Femur (tissue), 1 donor: ENCODE measurements at regions not wholly inside any gene's neighbourhood (a gene's known extent, or its start where the extent isn't known, plus 50 kb on each side); places are given as distances from the start of the nearest gene placed in this dataset.
"Not testable (repeated sequence)": the region's sequence is repeated elsewhere in the genome, so short reads cannot be mapped to it uniquely, and the experiment has no call there.

Experiments
- DNase-seq: peaks from one replicate; pipeline ENCODE4 v3.0.0-alpha.2; 2017

- DNase-seq, result no peak
Measured at GRCh38 chr14:85010186-85010585, 519.8 kb upstream of the FLRT2 start.

GRCh38 chr14:85016496-85016895 lies 513.4 kb upstream of the FLRT2 start:
- DNase-seq, result no peak

GRCh38 chr14:85023866-85024265 lies 506.1 kb upstream of the FLRT2 start:
- not testable (repeated sequence) for DNase-seq

- no peak for DNase-seq
Measured at GRCh38 chr14:85024931-85025330, 505.0 kb upstream of the FLRT2 start.

GRCh38 chr14:85027681-85028370 lies 502.1 kb upstream of the FLRT2 start:
- DNase-seq, result no peak

GRCh38 chr14:85037411-85037810 lies 492.5 kb upstream of the FLRT2 start:
- no peak for DNase-seq

GRCh38 chr14:85038526-85039352 lies 491.2 kb upstream of the FLRT2 start:
- no peak for DNase-seq

- no peak for DNase-seq
Measured at GRCh38 chr14:85039353-85039626, 490.7 kb upstream of the FLRT2 start.

- peak; percentile 19 for DNase-seq
Measured at GRCh38 chr14:85040046-85040685, 489.8 kb upstream of the FLRT2 start.

GRCh38 chr14:85041618-85042017 lies 488.3 kb upstream of the FLRT2 start:
- no peak for DNase-seq

GRCh38 chr14:85042301-85042700 lies 487.6 kb upstream of the FLRT2 start:
- DNase-seq, result no peak

GRCh38 chr14:85050180-85050579 lies 479.8 kb upstream of the FLRT2 start:
- DNase-seq, result no peak

GRCh38 chr14:85052646-85053045 lies 477.3 kb upstream of the FLRT2 start:
- DNase-seq, result no peak

GRCh38 chr14:85054178-85054577 lies 475.8 kb upstream of the FLRT2 start:
- no peak for DNase-seq

- DNase-seq, result no peak
Measured at GRCh38 chr14:85056267-85056666, 473.7 kb upstream of the FLRT2 start.

- DNase-seq, result no peak
Measured at GRCh38 chr14:85057221-85057620, 472.7 kb upstream of the FLRT2 start.

GRCh38 chr14:85058150-85058549 lies 471.8 kb upstream of the FLRT2 start:
- no peak for DNase-seq

- no peak for DNase-seq
Measured at GRCh38 chr14:85060121-85060520, 469.8 kb upstream of the FLRT2 start.

- no peak for DNase-seq
Measured at GRCh38 chr14:85061256-85061655, 468.7 kb upstream of the FLRT2 start.

- DNase-seq, result no peak
Measured at GRCh38 chr14:85063747-85064146, 466.2 kb upstream of the FLRT2 start.

GRCh38 chr14:85071447-85071846 lies 458.5 kb upstream of the FLRT2 start:
- no peak for DNase-seq

- DNase-seq, result no peak
Measured at GRCh38 chr14:85074955-85075354, 455.0 kb upstream of the FLRT2 start.

GRCh38 chr14:85075694-85076476 lies 454.1 kb upstream of the FLRT2 start:
- no peak for DNase-seq
